ENCODE measurements at regions not wholly inside any gene's neighbourhood (a gene's known extent, or its start where the extent isn't known, plus 50 kb on each side); places are given as distances from the start of the nearest gene placed in this dataset.

- Histone ChIP-seq H2AFZ (no peak overlapping the region), H3K4me3 (no peak overlapping the region), H3K27ac (no peak overlapping the region), H3K36me3 (ENCODE audit: low read depth) (no peaks in the 10 kb centered on the region), H3K4me2 (no peak overlapping the region), H4K20me1 (ENCODE audit: insufficient read depth) (no peaks in the 10 kb centered on the region), H3K9me3 (ENCODE audit: insufficient read depth, low read depth) (no peaks in the 10 kb centered on the region), H3K27me3 (ENCODE audit: insufficient read depth, low read depth) (no peaks in the 10 kb centered on the region), H3K9me2 (ENCODE audit: insufficient read depth) (no peaks in the 10 kb centered on the region), H3F3A (ENCODE audit: insufficient read depth, low read depth) (no peaks in the 10 kb centered on the region), H3K79me2 (ENCODE audit: low read depth) (no peaks in the 10 kb centered on the region), H3K4me1 (replicated peaks; ENCODE audit: insufficient read depth) (no peaks in the 10 kb centered on the region)
- ChIA-PET CTCF (no interaction called here), POLR2A (ENCODE audit: unreplicated experiment) (no interaction called here)
- TF ChIP-seq EZH2 (IDR thresholded peaks at IDR 0.05; ENCODE audit: low read depth) (no peak), CTCF (conservative IDR thresholded peaks at IDR 0.05) (no peak)
- intact Hi-C loops (cut with micrococcal nuclease; ENCODE audit: unreplicated experiment): no loop called here
- DNase-seq: no peak
- no TSS peak for BruUV-seq (replicated peaks)
Observed at GRCh38 chr10:21065621-21066248, 168.6 kb upstream of the NEBL start.

- no peak for TF ChIP-seq CTCF (conservative IDR thresholded peaks at IDR 0.05)
- no peak for TF ChIP-seq EZH2 (IDR thresholded peaks at IDR 0.05; ENCODE audit: low read depth)
- Histone ChIP-seq H3K27me3 (ENCODE audit: insufficient read depth, low read depth) (no peaks in the 10 kb centered on the region), H4K20me1 (ENCODE audit: insufficient read depth) (no peaks in the 10 kb centered on the region), H3K27ac (no peak overlapping the region), H3K36me3 (ENCODE audit: low read depth) (no peaks in the 10 kb centered on the region), H3K9me2 (ENCODE audit: insufficient read depth) (no peaks in the 10 kb centered on the region), H3K4me2 (no peak overlapping the region), H3K79me2 (ENCODE audit: low read depth) (no peaks in the 10 kb centered on the region), H3K9me3 (ENCODE audit: insufficient read depth, low read depth) (no peaks in the 10 kb centered on the region), H3K4me3 (no peak overlapping the region), H3K4me1 (replicated peaks; ENCODE audit: insufficient read depth) (no peaks in the 10 kb centered on the region), H2AFZ (no peak overlapping the region), H3F3A (ENCODE audit: insufficient read depth, low read depth) (no peaks in the 10 kb centered on the region)
- POLR2A ChIA-PET (ENCODE audit: unreplicated experiment): interaction anchor here (0.5 kb wide), 1 partner anchor 86 kb away, joined by 3 read pairs; no protein-coding TSS in a partner anchor
- no peak for DNase-seq
- intact Hi-C loops (cut with micrococcal nuclease; ENCODE audit: unreplicated experiment): no loop called here
- CTCF ChIA-PET: no interaction called here
- no TSS peak for BruUV-seq (replicated peaks)
Observed at GRCh38 chr10:21061982-21062381, 164.9 kb upstream of the NEBL start.

GRCh38 chr10:21061184-21061583 is 164.1 kb upstream of the NEBL start:
- Histone ChIP-seq H2AFZ (no peak overlapping the region), H3K27me3 (ENCODE audit: insufficient read depth, low read depth) (no peaks in the 10 kb centered on the region), H3K79me2 (ENCODE audit: low read depth) (no peaks in the 10 kb centered on the region), H3K4me3 (no peak overlapping the region), H3K36me3 (ENCODE audit: low read depth) (no peaks in the 10 kb centered on the region), H4K20me1 (ENCODE audit: insufficient read depth) (no peaks in the 10 kb centered on the region), H3K4me1 (replicated peaks; ENCODE audit: insufficient read depth) (no peaks in the 10 kb centered on the region), H3K27ac (no peak overlapping the region), H3F3A (ENCODE audit: insufficient read depth, low read depth) (no peaks in the 10 kb centered on the region), H3K9me2 (ENCODE audit: insufficient read depth) (no peaks in the 10 kb centered on the region), H3K4me2 (no peak overlapping the region), H3K9me3 (ENCODE audit: insufficient read depth, low read depth) (no peaks in the 10 kb centered on the region)
- ChIA-PET CTCF (no interaction called here), POLR2A (ENCODE audit: unreplicated experiment) (no interaction called here)
- TF ChIP-seq CTCF (conservative IDR thresholded peaks at IDR 0.05) (no peak), EZH2 (IDR thresholded peaks at IDR 0.05; ENCODE audit: low read depth) (no peak)
- no peak for DNase-seq
- BruUV-seq (replicated peaks): no TSS peak
- intact Hi-C loops (cut with micrococcal nuclease; ENCODE audit: unreplicated experiment): no loop called here
